ENCODE measurements at regions not wholly inside any gene's neighbourhood (a gene's known extent, or its start where the extent isn't known, plus 50 kb on each side); places are given as distances from the start of the nearest gene placed in this dataset.

GRCh38 chr5:92879806-92880543 is 701.0 kb downstream of the NR2F1-AS1 start:
- intact Hi-C loops (cut with micrococcal nuclease), result no loop called here
- CTCF ChIA-PET, result interaction anchor here (0.6 kb wide), 1 partner anchor 9 kb away, joined by 3 read pairs; no protein-coding TSS in a partner anchor
- dilution Hi-C loops (cut with MboI; ENCODE audit: extremely low pct_ligation_motif_present, low sequenced_read_pairs), result no loop called here

More at GRCh38 chr5:92879806-92880543, 701.0 kb downstream of the NR2F1-AS1 start:
- Histone ChIP-seq H4K20me1 (replicated peaks; ENCODE audit: control insufficient read depth, extremely low read depth, insufficient read depth, low read length) (no peaks in the 10 kb centered on the region), H3K9ac (replicated peaks; ENCODE audit: extremely low read depth, insufficient read depth, low read length) (no peak overlapping the region), H2AFZ (ENCODE audit: low read depth, low read length) (no peak overlapping the region), H3K27me3 (ENCODE audit: control insufficient read depth in 2 of 2, insufficient read depth in 2 of 2, low read length in 2 of 2) (no peaks in the 10 kb centered on the region), H3K27ac (ENCODE audit: insufficient read depth, low read depth, low read length) (no peak overlapping the region), H3K79me2 (ENCODE audit: control insufficient read depth, insufficient read depth, low read length) (no peaks in the 10 kb centered on the region), H3K4me2 (ENCODE audit: insufficient read depth, low read length) (no peak overlapping the region), H3K4me1 (ENCODE audit: control insufficient read depth, extremely low read depth, insufficient read depth, low read length) (no peaks in the 10 kb centered on the region), H3K4me3 (replicated peaks in 1 of 3; ENCODE audit: insufficient read depth in 1 of 3, low read depth in 1 of 3, low read length in 3 of 3) (no peak overlapping the region), H3K9me3 (replicated peaks; ENCODE audit: control insufficient read depth, insufficient read depth, low read length) (no peaks in the 10 kb centered on the region), H3K9me1 (replicated peaks; ENCODE audit: control insufficient read depth, extremely low read depth, insufficient read depth, low read length) (no peaks in the 10 kb centered on the region), H3K36me3 (ENCODE audit: control insufficient read depth in 2 of 2, extremely low read depth in 1 of 2, insufficient read depth in 2 of 2, low read length in 2 of 2) (no peaks in the 10 kb centered on the region)
- no peak for TF ChIP-seq CTCF (IDR thresholded peaks at IDR 0.05; ENCODE audit: extremely low read depth in 1 of 2, insufficient read depth in 1 of 2, low read depth in 1 of 2, low read length in 2 of 2)
- TF ChIP-seq MYC (IDR thresholded peaks at IDR 0.05; ENCODE audit: low read depth, low read length), result no peak
- no peak for TF ChIP-seq EZH2 (IDR thresholded peaks at IDR 0.05; ENCODE audit: borderline replicate concordance, low read depth, low read length, severe bottlenecking)
- TF ChIP-seq JUN (IDR thresholded peaks at IDR 0.05; ENCODE audit: borderline replicate concordance, insufficient read depth, insufficient read length, low read depth), result no peak
- TF ChIP-seq FOS (IDR thresholded peaks at IDR 0.05; ENCODE audit: borderline replicate concordance, insufficient read depth, low read length), result no peak
- no peak for TF ChIP-seq POLR2A (IDR thresholded peaks at IDR 0.05; ENCODE audit: low read depth, low read length)
- no peak for TF ChIP-seq MAX (IDR thresholded peaks at IDR 0.05; ENCODE audit: insufficient read depth, insufficient read length)
- TF ChIP-seq POLR2AphosphoS5 (IDR thresholded peaks at IDR 0.05; ENCODE audit: insufficient read depth, low read depth, low read length), result no peak
- TF ChIP-seq GATA2 (IDR thresholded peaks at IDR 0.05; ENCODE audit: insufficient read depth, insufficient read length, low read depth, low read length), result no peak
- FAIRE-seq, result no peak
- DNase-seq (ENCODE audit: low read depth, low spot score), result no peak
- POLR2A ChIA-PET, result no interaction called here
- BruUV-seq (replicated peaks), result no TSS peak

Data from endothelial cell of umbilical vein (primary cell).